SH-SY5Y (cell line): ENCODE measurements at regions not wholly inside any gene's neighbourhood (a gene's known extent, or its start where the extent isn't known, plus 50 kb on each side); places are given as distances from the start of the nearest gene placed in this dataset.

Experiments
- GATA2 ChIP-seq: IDR thresholded peaks from 2 replicates; pipeline ENCODE4 v1.6.1; 2011; ENCODE audit warnings: mild to moderate bottlenecking, low read depth, low read length
- GATA3 ChIP-seq: IDR thresholded peaks from 2 replicates; pipeline ENCODE4 v1.6.1; 2011; ENCODE audit warnings: low read depth, mild to moderate bottlenecking, low read length, moderate library complexity

DNA sequence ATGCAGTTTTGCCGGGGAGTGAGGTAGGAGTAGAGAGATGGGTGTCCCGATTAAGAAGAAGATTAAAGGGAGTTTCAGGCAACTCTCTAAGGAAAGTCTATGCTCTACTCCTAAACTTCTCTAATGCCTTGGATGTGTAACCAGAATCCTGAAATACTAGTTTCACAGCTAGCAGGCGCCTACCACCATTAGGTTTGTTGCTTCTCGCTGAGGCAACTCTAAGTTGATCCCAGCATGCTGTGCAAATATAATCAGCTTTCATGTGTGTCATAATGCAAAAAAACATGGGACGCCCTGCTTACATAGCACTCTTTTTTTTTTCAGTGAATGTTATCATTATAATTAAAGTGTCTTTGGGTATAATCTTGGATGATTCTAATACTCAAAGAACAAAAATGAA lies 50.4 kb upstream of the FAM3C start:
- TF ChIP-seq GATA2 (no peak), GATA3 (no peak)
